H9 (cell line): ENCODE measurements at regions not wholly inside any gene's neighbourhood (a gene's known extent, or its start where the extent isn't known, plus 50 kb on each side); places are given as distances from the start of the nearest gene placed in this dataset.

Experiments
- DNase-seq: peaks from one replicate; pipeline ENCODE4 v3.0.0-alpha.2; 2017
- H2AFZ ChIP-seq: one replicate; pipeline ENCODE4 v1.6.1; 2013; ENCODE audit warnings: mild to moderate bottlenecking, low read length, control low read depth, moderate library complexity
- H2AK5ac ChIP-seq: 2 replicates; pipeline ENCODE4 v1.6.1; 2013; ENCODE audit warnings: low read length, control low read depth, mixed read lengths; ENCODE audit not compliant: insufficient read length
- H2BK120ac ChIP-seq: one replicate; pipeline ENCODE4 v1.6.1; 2013; ENCODE audit warnings: low read depth, mild to moderate bottlenecking, low read length, control low read depth, inconsistent platforms; ENCODE audit not compliant: poor library complexity, severe bottlenecking
- H2BK12ac ChIP-seq: 2 replicates; pipeline ENCODE4 v1.6.1; 2013; ENCODE audit warnings: low read length, control low read depth, mixed read lengths, low read depth; ENCODE audit not compliant: insufficient read length
- H2BK15ac ChIP-seq: 2 replicates; pipeline ENCODE4 v1.6.1; 2013; ENCODE audit warnings: low read depth, low read length, control low read depth
- H2BK20ac ChIP-seq: one replicate; pipeline ENCODE4 v1.6.1; 2013; ENCODE audit warnings: low read depth, mild to moderate bottlenecking, low read length, control low read depth, inconsistent platforms; ENCODE audit not compliant: poor library complexity, severe bottlenecking
- H2BK5ac ChIP-seq: 2 replicates; pipeline ENCODE4 v1.6.1; 2013; ENCODE audit warnings: low read length, control low read depth, mixed read lengths; ENCODE audit not compliant: insufficient read length
- H3K14ac ChIP-seq: 2 replicates; pipeline ENCODE4 v1.6.1; 2013; ENCODE audit warnings: low read length, control low read depth; ENCODE audit not compliant: insufficient read depth
- H3K18ac ChIP-seq: 2 replicates; pipeline ENCODE4 v1.6.1; 2013; ENCODE audit warnings: low read depth, mild to moderate bottlenecking, mixed read lengths, low read length, control low read depth; ENCODE audit not compliant: insufficient read length
- H3K23ac ChIP-seq: 2 replicates; pipeline ENCODE4 v1.6.1; 2013; ENCODE audit warnings: low read length, control low read depth, mixed read lengths, low read depth; ENCODE audit not compliant: insufficient read length
- H3K23me2 ChIP-seq: 2 replicates; pipeline ENCODE4 v1.6.1; 2013; ENCODE audit warnings: low read depth, mild to moderate bottlenecking, mixed read lengths, low read length, control low read depth; ENCODE audit not compliant: insufficient read length, poor library complexity, severe bottlenecking
- H3K27ac ChIP-seq: 2 replicates; pipeline ENCODE4 v1.5.1; 2013; ENCODE audit warnings: low read length, control low read depth, mixed read lengths, low read depth; ENCODE audit not compliant: insufficient read length
- H3K27me3 ChIP-seq: 2 replicates; pipeline ENCODE4 v1.6.1; 2013; ENCODE audit warnings: low read length, control low read depth, inconsistent platforms; ENCODE audit not compliant: insufficient read depth
- H3K4ac ChIP-seq: 2 replicates; pipeline ENCODE4 v1.6.1; 2013; ENCODE audit warnings: low read depth, mild to moderate bottlenecking, control low read depth, inconsistent platforms, low read length, moderate library complexity
- H3K4me1 ChIP-seq: 2 replicates; pipeline ENCODE4 v1.6.1; 2013; ENCODE audit warnings: low read length, control low read depth, inconsistent platforms; ENCODE audit not compliant: insufficient read depth
- H3K4me2 ChIP-seq: 2 replicates; pipeline ENCODE4 v1.6.1; 2013; ENCODE audit warnings: low read length, control low read depth, mixed read lengths; ENCODE audit not compliant: insufficient read length, insufficient read depth
- H3K56ac ChIP-seq: 2 replicates; pipeline ENCODE4 v1.6.1; 2013; ENCODE audit warnings: low read depth, mild to moderate bottlenecking, mixed read lengths, low read length, control low read depth; ENCODE audit not compliant: insufficient read length
- H3K79me1 ChIP-seq: 2 replicates; pipeline ENCODE4 v1.6.1; 2013; ENCODE audit warnings: low read depth, mild to moderate bottlenecking, moderate library complexity, low read length, control low read depth, inconsistent platforms; ENCODE audit not compliant: insufficient read depth, poor library complexity, severe bottlenecking
- H3K79me2 ChIP-seq: 2 replicates; pipeline ENCODE4 v1.6.1; 2013; ENCODE audit warnings: low read length, control low read depth, inconsistent platforms; ENCODE audit not compliant: insufficient read depth
- H3K9ac ChIP-seq: 2 replicates; pipeline ENCODE4 v1.6.1; 2013; ENCODE audit warnings: low read length, control low read depth, mixed read lengths; ENCODE audit not compliant: insufficient read length; ENCODE audit errors: extremely low read depth
- H3K9me3 ChIP-seq: one replicate; pipeline ENCODE4 v1.6.1; 2013; ENCODE audit warnings: low read depth, low read length, inconsistent platforms; ENCODE audit not compliant: control insufficient read depth
- H3T11ph ChIP-seq: one replicate; pipeline ENCODE4 v1.6.1; 2013; ENCODE audit warnings: mild to moderate bottlenecking, low read length, control low read depth, inconsistent platforms
- H4K20me1 ChIP-seq: one replicate; pipeline ENCODE4 v1.6.1; 2013; ENCODE audit not compliant: control insufficient read depth, insufficient read length, insufficient read depth
- H4K5ac ChIP-seq: 2 replicates; pipeline ENCODE4 v1.6.1; 2013; ENCODE audit warnings: low read depth, mild to moderate bottlenecking, mixed read lengths, low read length, control low read depth; ENCODE audit not compliant: insufficient read length
- H4K8ac ChIP-seq: replicated peaks from 2 replicates; pipeline ENCODE4 v1.6.1; 2013; ENCODE audit warnings: low read length, control low read depth, mixed read lengths, low read depth; ENCODE audit not compliant: insufficient read length
- H4K91ac ChIP-seq: 2 replicates; pipeline ENCODE4 v1.6.1; 2013; ENCODE audit warnings: low read depth, mild to moderate bottlenecking, moderate library complexity, mixed read lengths, low read length, control low read depth; ENCODE audit not compliant: insufficient read length
- H3K27ac Mint-ChIP-seq, 3 experiments: 2 replicates in 2 of 3; 3 replicates in 1 of 3; pipeline ENCODE4 v1.8.0; 2020 to 2021; ENCODE audit warnings: mixed read lengths in 3 of 3, mild to moderate bottlenecking in 1 of 3, moderate library complexity in 1 of 3
- H3K27me3 Mint-ChIP-seq: 2 replicates; pipeline ENCODE4 v1.8.0; 2021; ENCODE audit warnings: low read depth, mild to moderate bottlenecking, moderate library complexity, mixed read lengths
- H3K36me3 Mint-ChIP-seq, 3 experiments: 2 replicates in 2 of 3; 3 replicates in 1 of 3; pipeline ENCODE4 v1.8.0; 2020 to 2021; ENCODE audit warnings: low read depth in 3 of 3, mixed read lengths in 3 of 3; ENCODE audit not compliant: insufficient read depth in 1 of 3
- H3K4me1 Mint-ChIP-seq, 2 experiments: 2 replicates each; pipeline ENCODE4 v1.8.0; 2020; ENCODE audit warnings: mixed read lengths in 2 of 2
- H3K4me3 Mint-ChIP-seq, 2 experiments: 2 replicates in 1 of 2; 3 replicates in 1 of 2; pipeline ENCODE4 v1.8.0; 2020 to 2021; ENCODE audit warnings: mild to moderate bottlenecking in 2 of 2, mixed read lengths in 2 of 2, moderate library complexity in 1 of 2
- H3K9me3 Mint-ChIP-seq, 2 experiments: 2 replicates in 1 of 2; 3 replicates in 1 of 2; pipeline ENCODE4 v1.8.0; 2020; ENCODE audit warnings: mild to moderate bottlenecking in 2 of 2, mixed read lengths in 2 of 2, moderate library complexity in 1 of 2
- CTCF ChIP-seq: fragments of 200-600 bp; sonication (generic); conservative IDR thresholded peaks from 3 replicates; pipeline ENCODE4 v1.8.0; 2021; ENCODE audit warnings: antibody characterized with exemption, mild to moderate bottlenecking
- WGBS: extraction: QIAGEN DNeasy Blood & Tissue Kit; methylation state at CpG from one replicate; pipeline ENCODE4 v1.1.7; 2013; ENCODE audit warnings: missing lambda C conversion rate, low lambda C conversion rate, mixed read lengths; ENCODE audit not compliant: insufficient read length; ENCODE audit errors: extremely low coverage; 5-methylcytosine and 5-hydroxymethylcytosine counted together

GRCh38 chrX:42392846-42393245 is 385.1 kb downstream of the PPP1R2C start:
- Histone ChIP-seq H4K20me1 (no peaks in the 10 kb centered on the region), H3K23ac (no peak overlapping the region), H3K4me1 (no peaks in the 10 kb centered on the region), H4K8ac (no peak overlapping the region), H3K23me2 (no peaks in the 10 kb centered on the region), H2AFZ (no peak overlapping the region), H4K91ac (no peak overlapping the region), H3K9me3 (no peaks in the 10 kb centered on the region), H2BK12ac (no peak overlapping the region), H3K27me3 (no peaks in the 10 kb centered on the region), H4K5ac (no peak overlapping the region), H3K4me2 (no peak overlapping the region), H2BK15ac (no peak overlapping the region), H2AK5ac (no peak overlapping the region), H3K14ac (no peak overlapping the region), H3K56ac (no peak overlapping the region), H3K27ac (no peak overlapping the region), H3K9ac (no peak overlapping the region), H3K18ac (no peak overlapping the region), H3K79me1 (no peaks in the 10 kb centered on the region), H3K79me2 (no peaks in the 10 kb centered on the region), H2BK5ac (no peak overlapping the region), H2BK20ac (no peak overlapping the region), H2BK120ac (no peak overlapping the region), H3T11ph (no peak overlapping the region), H3K4ac (no peak overlapping the region)
- Mint-ChIP-seq H3K36me3 (peaks cover 0 to 5% (median 0%) of the 10 kb centered on the region in 3 experiments; a peak in 2 of 7 replicates), H3K27ac (no peak overlapping the region), H3K4me3 (no peak overlapping the region), H3K4me1 (no peaks in the 10 kb centered on the region), H3K9me3 (peaks cover 0 to 47% of the 10 kb centered on the region in 2 experiments; a peak in 4 of 5 replicates), H3K27me3 (no peaks in the 10 kb centered on the region)
- no peak for DNase-seq
- TF ChIP-seq CTCF: no peak
- no CpG with 5 or more reads among the region's 1 CpG for WGBS
